ENCODE measurements at regions not wholly inside any gene's neighbourhood (a gene's known extent, or its start where the extent isn't known, plus 50 kb on each side); places are given as distances from the start of the nearest gene placed in this dataset.

- intact Hi-C loops (cut with micrococcal nuclease) = no loop called here
- 100% methylated on average over 3 of the region's 5 CpGs for WGBS (ENCODE audit: insufficient coverage)
- Mint-ChIP-seq H3K36me3 (no peaks in the 10 kb centered on the region), H3K9me3 (peaks cover 0 to 11% (median 3%) of the 10 kb centered on the region in 7 donors), H3K27ac (no peak overlapping the region), H3K4me1 (peaks cover 18% of the 10 kb centered on the region), H3K4me3 (peak overlapping the region in 1 of 2 donors; percentile 37), H3K27me3 (ENCODE audit: low read depth in 3 of 3) (peaks cover 0 to 7% (median 0%) of the 10 kb centered on the region in 3 donors)
- no peaks in the 10 kb centered on the region for H3K27me3 ChIP-seq (ENCODE audit: control insufficient read depth in 2 of 2, insufficient read depth in 2 of 2, low read length in 2 of 2)
- H3K79me2 ChIP-seq (ENCODE audit: insufficient read depth, low read length) = no peaks in the 10 kb centered on the region
- no peaks in the 10 kb centered on the region for H3K36me3 ChIP-seq (replicated peaks in 1 of 2; ENCODE audit: control insufficient read depth in 1 of 2, insufficient read depth in 2 of 2, low read length in 2 of 2)
- H3K27ac ChIP-seq (ENCODE audit: low read depth in 1 of 2, low read length in 2 of 2) = no peak overlapping the region
- TF ChIP-seq, protein P1, sequence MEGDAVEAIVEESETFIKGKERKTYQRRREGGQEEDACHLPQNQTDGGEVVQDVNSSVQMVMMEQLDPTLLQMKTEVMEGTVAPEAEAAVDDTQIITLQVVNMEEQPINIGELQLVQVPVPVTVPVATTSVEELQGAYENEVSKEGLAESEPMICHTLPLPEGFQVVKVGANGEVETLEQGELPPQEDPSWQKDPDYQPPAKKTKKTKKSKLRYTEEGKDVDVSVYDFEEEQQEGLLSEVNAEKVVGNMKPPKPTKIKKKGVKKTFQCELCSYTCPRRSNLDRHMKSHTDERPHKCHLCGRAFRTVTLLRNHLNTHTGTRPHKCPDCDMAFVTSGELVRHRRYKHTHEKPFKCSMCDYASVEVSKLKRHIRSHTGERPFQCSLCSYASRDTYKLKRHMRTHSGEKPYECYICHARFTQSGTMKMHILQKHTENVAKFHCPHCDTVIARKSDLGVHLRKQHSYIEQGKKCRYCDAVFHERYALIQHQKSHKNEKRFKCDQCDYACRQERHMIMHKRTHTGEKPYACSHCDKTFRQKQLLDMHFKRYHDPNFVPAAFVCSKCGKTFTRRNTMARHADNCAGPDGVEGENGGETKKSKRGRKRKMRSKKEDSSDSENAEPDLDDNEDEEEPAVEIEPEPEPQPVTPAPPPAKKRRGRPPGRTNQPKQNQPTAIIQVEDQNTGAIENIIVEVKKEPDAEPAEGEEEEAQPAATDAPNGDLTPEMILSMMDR (IDR thresholded peaks at IDR 0.05) = no peak
- no peak overlapping the region for H3K4me3 ChIP-seq (replicated peaks in 1 of 3; ENCODE audit: low read depth in 2 of 3, low read length in 3 of 3)
- H4K20me1 ChIP-seq (ENCODE audit: insufficient read depth, low read length) = no peaks in the 10 kb centered on the region
- H3K4me2 ChIP-seq (replicated peaks; ENCODE audit: extremely low read depth, low read length, poor library complexity, severe bottlenecking) = no peak overlapping the region
- peaks cover 12 to 13% of the 10 kb centered on the region in 2 donors for H3K4me1 ChIP-seq (ENCODE audit: control insufficient read depth in 1 of 2, insufficient read depth in 2 of 2, low read length in 2 of 2)
- H3K9ac ChIP-seq (ENCODE audit: insufficient read depth, low read length, poor library complexity, severe bottlenecking) = no peak overlapping the region
- no peak overlapping the region for H2AFZ ChIP-seq (ENCODE audit: insufficient read depth, low read depth, low read length, poor library complexity, severe bottlenecking)
- no peak for DNase-seq
- H3K9me3 ChIP-seq (replicated peaks in 1 of 2; ENCODE audit: control insufficient read depth in 1 of 2, insufficient read depth in 1 of 2, low read length in 2 of 2) = peaks cover 0 to 4% of the 10 kb centered on the region in 2 donors
Observed at GRCh38 chr5:56501781-56502557, 268.8 kb upstream of the ANKRD55 start.

GRCh38 chr5:56499901-56500300, 266.8 kb upstream of the ANKRD55 start:
- Histone ChIP-seq H3K4me3 (replicated peaks in 1 of 3; ENCODE audit: low read depth in 2 of 3, low read length in 3 of 3) (no peak overlapping the region), H3K9me3 (replicated peaks in 1 of 2; ENCODE audit: control insufficient read depth in 1 of 2, insufficient read depth in 1 of 2, low read length in 2 of 2) (peaks cover 0 to 4% of the 10 kb centered on the region in 2 donors), H3K9ac (ENCODE audit: insufficient read depth, low read length, poor library complexity, severe bottlenecking) (no peak overlapping the region), H3K36me3 (replicated peaks in 1 of 2; ENCODE audit: control insufficient read depth in 1 of 2, insufficient read depth in 2 of 2, low read length in 2 of 2) (no peaks in the 10 kb centered on the region), H3K4me2 (replicated peaks; ENCODE audit: extremely low read depth, low read length, poor library complexity, severe bottlenecking) (no peak overlapping the region), H4K20me1 (ENCODE audit: insufficient read depth, low read length) (no peaks in the 10 kb centered on the region), H2AFZ (ENCODE audit: insufficient read depth, low read depth, low read length, poor library complexity, severe bottlenecking) (no peak overlapping the region), H3K27ac (ENCODE audit: low read depth in 1 of 2, low read length in 2 of 2) (no peak overlapping the region), H3K27me3 (ENCODE audit: control insufficient read depth in 2 of 2, insufficient read depth in 2 of 2, low read length in 2 of 2) (no peaks in the 10 kb centered on the region), H3K79me2 (ENCODE audit: insufficient read depth, low read length) (no peaks in the 10 kb centered on the region), H3K4me1 (ENCODE audit: control insufficient read depth in 1 of 2, insufficient read depth in 2 of 2, low read length in 2 of 2) (peaks cover 14 to 21% of the 10 kb centered on the region in 2 donors)
- H3K4me3 Mint-ChIP-seq = no peak overlapping the region
- no peaks in the 10 kb centered on the region for H3K36me3 Mint-ChIP-seq
- H3K27me3 Mint-ChIP-seq (ENCODE audit: low read depth in 3 of 3) = peaks cover 0 to 6% (median 0%) of the 10 kb centered on the region in 3 donors
- DNase-seq = no peak
- TF ChIP-seq, protein P1 (IDR thresholded peaks at IDR 0.05) = no peak
- intact Hi-C loops (cut with micrococcal nuclease) = no loop called here
- H3K4me1 Mint-ChIP-seq = peaks cover 19% of the 10 kb centered on the region
- WGBS (ENCODE audit: insufficient coverage) = 97% methylated on average over 5 of the region's 5 CpGs
- no peak overlapping the region for H3K27ac Mint-ChIP-seq
- H3K9me3 Mint-ChIP-seq = peaks cover 0 to 11% (median 3%) of the 10 kb centered on the region in 7 donors
